Amniotic epithelial cell (primary cell): ENCODE measurements at regions not wholly inside any gene's neighbourhood (a gene's known extent, or its start where the extent isn't known, plus 50 kb on each side); places are given as distances from the start of the nearest gene placed in this dataset.

ENCODE experiments used
- DNase-seq: peaks from one replicate; pipeline ENCODE4 v3.0.0-alpha.2; 2010; ENCODE audit warnings: low read depth

DNA sequence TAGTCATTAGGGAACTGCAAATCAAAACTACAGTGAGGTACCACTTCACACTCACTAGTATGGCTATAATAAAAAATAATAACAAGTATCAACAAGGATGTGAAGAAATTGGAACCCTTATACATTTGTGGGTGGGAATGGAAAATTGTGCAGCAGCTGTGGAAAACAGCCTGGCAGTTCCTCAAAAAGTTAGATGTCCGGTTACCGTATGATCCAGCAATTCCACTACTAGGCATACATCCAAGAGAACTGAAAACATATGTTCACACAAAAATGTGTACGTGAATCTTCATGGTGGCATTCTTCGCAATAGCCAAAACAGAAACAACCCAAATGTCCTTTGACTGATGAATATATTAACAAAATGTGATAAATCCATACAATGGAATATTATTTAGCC, 187.9 kb upstream of the LYSMD4 start:
- no peak for DNase-seq

DNA sequence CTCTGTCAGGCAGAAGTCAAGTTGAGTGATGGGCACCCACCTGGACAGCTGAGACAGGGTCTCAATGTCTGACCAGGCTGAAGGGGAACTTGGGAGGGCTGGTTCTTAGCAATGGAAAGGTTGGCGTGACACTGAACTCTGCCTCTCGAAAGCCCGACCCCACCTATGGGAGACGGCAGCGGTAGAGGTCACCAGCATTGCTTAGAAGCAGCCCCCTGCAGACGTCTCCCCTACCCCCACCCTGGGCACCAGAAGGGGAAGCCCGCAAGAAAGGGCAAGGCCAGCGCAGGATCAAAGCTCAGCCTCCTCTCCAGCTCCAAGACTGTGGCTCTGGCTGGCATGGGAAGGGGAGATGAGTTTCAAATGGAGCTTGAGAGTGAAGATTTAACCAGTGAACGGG, 184.8 kb upstream of the LYSMD4 start:
- no peak for DNase-seq

DNA sequence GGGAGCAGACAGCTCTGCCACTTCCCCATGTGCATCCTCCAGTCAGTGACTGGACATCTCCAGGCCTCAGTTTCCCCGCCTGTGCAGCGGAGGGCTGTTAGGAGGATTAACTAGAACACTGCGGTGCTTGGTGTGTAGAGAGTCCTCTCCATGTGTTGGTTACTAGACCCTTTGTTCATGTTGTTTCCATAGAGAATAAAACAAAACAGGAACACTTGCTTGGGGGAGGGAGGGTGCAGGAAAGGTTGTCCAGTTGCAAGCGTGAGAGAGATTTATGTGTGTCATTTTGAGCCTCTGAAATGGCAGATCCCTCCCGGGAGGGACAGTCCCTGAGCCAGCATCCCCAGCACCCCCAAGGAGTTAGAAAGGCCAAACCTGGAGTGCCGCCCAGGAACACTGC, 184.0 kb upstream of the LYSMD4 start:
- DNase-seq, result no peak

DNA sequence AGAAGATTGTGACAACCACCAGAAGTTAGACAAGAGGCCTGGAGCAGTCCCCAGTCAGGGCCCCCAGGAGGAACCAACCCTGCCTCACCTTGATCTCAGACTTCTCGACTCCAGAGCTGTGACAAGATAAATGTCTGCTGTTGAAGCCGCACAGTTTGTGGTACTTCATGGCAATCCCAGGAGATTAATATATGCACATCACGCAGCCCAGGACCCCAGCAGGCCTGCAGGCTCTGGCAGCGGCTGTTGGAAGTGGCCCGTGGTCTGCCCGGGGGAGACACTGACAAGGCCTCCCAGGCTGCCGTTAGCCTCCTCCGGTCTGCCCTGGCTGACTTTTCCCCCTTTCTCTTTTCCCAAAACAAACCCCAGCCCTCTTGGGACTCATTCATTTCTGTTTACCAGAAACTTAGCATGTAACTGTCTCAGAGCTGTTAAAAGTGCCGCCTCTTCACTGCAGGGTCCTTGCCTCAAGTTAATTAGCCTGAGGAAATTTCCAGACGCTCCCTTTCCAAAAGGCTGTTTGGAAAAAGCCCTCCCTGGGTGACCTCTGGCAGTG, 183.5 kb upstream of the LYSMD4 start:
- DNase-seq, result no peak

DNA sequence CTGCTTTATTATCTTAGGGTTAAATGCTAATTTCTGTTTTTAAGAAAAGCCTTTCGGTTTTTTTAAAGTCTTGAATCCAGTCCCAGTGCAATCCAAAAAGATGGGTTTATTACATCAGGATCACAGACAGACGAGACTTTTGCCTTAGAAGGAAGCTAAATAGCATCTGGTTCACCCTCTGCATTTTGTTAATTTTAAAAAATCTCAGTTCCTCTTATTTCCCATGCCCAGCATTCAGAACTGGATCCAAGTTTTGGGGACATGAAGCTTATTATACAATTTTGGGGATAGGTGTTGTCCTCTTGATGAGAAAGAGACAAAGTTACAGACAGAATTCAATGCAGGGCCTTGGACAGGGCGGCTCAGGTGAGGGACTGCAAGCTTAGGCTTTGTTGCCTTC, 181.5 kb upstream of the LYSMD4 start:
- no peak for DNase-seq

DNA sequence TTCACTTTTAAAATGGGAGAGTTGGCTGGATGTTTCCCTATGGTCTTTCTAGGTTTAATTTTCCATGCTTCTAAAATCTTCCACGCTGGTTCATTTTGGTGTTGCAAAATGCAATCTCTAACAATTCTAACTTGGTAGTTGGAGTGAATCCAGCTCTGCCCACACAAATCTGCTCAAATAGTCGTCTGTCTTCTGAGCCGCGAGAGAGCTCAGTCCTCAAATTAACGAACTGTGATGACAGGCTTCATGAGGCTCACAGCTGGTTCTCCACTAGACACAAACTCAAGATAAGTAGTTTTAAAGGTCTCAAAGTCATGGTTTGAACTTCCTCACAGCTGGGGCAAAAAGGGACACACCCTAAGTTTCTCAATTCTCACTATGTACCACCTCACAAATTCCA, 178.6 kb upstream of the LYSMD4 start:
- no peak for DNase-seq

DNA sequence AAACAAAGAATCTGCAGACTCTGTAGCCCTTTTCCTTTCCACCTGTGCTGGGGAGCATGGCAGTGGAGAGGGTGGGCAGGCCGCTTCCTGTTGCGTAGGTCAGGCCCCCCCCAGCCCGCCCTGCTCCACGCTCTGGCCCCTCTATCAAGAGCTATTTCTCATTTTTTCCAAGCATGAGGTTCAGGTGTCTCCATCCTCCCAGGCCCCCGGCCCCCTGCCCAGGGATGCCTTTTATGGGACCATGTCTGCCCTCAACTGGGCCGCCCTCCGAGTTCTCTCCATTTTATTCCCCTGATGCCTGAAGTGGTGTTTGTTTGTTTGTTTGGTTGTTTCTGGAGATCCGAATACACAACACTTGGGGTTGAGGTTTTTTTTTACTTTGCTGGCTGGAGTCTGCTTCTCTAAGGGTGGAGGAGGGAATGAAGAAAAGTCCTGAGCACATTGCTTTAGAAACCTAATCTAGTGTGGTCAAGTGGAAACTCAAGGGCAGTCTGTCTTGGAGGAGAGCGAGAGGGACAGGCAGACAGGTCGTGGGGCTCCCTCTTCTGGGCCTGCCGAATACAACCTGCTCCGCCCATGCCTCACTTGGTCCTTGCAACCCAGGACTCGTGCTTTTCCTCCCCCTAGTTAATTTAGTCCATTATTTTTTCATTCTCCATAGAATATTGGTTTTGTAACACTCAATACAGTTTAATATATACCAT, 176.5 kb upstream of the LYSMD4 start:
- no peak for DNase-seq

DNA sequence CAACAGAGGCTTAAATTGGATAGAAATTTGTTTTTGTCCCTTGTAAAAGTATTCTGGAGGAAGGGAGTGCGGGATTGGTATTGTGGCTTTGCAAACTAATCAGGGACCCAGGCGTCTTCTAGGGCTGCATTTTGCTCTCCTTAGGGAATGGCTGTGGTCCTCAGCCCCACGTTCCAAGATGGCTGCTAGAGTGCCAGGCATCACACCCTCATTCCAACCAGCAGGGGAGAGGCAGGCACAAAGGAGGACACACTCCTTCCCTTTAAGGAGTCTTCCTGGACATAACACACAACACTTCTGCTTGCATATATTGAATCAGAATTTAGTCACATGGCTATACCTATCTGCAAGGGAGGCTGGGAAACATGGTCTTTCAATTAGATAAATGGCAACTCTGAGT, 174.5 kb upstream of the LYSMD4 start:
- no peak for DNase-seq

DNA sequence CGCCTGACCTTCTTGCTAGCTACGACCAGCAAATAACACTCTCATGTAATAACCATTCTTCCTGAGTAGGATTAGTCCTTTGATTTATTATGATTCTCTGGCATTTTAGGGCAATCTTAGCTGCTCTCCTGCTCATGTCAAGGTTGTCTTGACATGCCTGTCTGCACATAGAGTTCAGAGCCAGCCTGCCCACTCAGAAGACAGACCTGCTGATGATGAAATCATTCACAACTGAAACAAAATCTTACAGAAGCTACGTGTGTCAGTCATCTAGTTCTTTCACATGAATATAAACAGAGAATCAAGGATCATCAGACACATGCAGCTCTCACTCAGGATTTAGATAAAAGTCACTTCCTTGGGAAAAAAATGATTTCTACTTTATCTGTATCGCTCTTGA, 173.6 kb upstream of the LYSMD4 start:
- DNase-seq, result peak; percentile 6

DNA sequence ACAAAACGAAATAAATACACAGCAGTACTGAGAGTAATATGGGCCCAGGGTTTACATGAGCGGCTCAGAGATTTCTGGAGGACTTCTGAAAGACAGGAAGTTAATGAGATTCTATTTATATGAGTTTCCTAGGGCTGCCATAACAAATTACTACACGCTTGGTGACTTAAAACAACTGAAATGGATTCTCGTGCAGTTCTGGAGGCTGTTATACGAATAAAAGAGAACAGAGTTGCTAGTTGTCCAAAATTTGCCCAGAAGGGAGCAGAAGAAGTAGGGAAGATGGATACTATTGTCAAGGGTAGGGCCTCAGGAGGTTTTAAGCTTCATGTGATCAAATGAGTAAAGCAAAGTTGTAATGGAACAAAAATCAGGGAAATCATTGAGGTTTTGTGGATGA, 173.1 kb upstream of the LYSMD4 start:
- no peak for DNase-seq

DNA sequence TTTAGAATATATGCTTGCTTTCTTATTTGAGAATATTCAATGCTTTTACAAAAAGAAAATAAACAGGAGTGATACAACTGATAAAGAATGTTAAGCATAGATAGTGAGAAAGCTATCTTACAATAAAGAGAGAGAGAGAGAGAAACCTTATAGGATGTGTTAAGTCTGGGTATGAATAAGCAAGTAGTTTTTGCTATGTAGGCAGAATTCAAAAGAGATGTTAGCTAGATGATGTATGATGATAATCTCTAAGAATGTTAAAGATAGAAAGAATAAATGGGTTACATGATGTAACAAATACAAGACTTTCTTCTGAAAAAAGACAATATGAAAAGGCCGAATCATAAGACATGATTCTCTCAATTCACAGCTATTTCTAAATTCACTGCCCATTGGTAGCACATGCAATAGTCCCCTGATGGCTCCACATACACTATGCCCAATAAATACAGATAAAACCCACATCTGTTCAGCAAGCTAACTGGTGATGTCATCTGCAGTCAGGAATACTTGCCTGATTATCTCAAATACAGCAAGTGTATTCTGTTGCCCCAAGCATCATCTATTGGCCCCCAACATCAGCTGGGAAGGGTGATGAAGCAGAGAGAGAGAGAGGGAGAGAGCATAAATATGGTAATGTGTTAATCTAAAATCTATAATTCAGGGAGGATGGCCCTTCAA, 169.2 kb upstream of the LYSMD4 start:
- DNase-seq, result no peak

DNA sequence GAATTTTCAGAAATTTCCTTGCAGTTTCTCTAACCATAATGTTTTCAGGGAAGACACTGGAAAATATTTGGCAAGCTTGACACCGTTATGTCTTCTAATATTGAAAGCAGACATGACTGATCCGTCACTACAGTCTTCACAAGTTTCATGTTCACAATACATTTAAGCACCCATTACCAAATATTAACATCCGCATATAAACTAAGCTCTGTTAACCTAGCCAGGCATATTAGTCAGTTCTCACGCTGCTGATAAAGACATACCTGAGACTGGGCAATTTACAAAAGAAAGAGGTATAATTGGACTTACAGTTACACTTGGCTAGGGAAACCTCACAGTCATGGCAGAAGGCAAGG, 162.7 kb upstream of the LYSMD4 start:
- DNase-seq, result no peak

DNA sequence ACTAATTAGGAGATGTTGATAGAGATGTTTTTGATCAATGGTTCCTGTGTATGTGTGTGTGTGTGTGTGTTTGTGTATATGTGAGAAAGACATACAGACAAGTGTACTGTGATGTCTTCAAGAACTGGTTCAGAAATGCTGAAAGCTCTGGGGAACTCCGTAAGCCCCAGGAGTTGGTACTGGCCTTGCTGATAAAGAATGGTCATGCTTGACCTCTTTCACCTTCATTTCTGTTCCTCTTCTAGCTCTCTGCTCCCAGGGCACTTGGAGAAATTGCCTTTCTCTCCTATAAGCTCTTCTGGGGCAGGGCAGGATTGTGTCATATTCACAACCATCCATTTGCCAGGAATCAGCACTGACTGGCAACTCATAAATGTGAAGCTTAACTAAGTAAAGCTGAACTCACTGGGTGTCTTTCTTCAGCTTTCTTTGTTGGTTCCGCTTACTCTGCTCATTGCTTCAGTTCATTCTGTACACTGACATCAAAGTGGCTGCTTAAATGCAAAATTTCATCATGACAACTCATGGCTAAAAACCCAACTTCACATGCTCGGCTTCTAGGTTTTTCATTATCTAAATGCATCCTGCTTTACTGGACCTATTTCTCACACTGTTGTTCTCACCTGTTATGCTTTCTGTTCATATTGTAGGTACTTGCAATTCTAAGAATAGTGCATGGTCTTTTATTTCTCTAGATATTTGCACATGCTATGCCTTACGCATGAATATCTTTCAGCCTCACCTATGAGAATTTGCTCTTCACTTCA, 162.1 kb upstream of the LYSMD4 start:
- no peak for DNase-seq

DNA sequence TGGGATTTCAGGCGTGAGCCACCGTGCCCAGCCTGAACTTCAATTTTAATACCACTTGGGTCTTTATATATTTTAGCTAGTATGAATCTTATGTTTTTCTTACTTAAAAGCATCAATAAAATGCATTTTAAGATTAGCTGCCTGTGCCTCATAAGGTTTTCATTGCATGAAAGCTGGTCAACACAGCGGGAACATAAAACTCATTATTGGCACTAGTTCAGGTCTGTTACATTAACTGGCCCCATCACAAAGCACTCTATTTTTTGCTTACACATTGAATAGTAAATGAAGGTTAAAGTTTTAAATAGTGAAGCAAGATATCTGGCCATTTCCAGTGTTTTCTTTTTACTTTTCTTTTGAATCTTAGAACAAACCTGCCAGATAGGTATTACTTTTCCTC, 145.6 kb upstream of the LYSMD4 start:
- DNase-seq, result no peak

DNA sequence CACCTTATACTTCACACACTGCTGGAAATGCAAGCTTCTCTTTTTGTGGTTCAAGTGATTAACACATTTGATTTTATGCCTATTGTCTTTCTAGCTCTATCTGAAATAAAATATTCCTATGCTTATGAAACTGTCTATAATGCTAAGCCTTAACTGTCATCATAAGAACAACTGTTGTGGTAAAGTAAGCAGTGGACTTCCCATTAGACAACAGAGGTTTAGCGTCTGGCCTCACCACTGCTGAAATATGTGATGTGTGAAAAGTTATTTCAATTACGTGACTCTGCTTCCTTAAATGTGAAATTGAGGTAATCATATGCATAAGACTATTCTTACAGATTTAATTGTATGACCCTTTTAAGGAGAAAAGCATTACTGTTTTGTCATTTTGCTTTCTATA, 140.2 kb upstream of the LYSMD4 start:
- DNase-seq, result no peak

DNA sequence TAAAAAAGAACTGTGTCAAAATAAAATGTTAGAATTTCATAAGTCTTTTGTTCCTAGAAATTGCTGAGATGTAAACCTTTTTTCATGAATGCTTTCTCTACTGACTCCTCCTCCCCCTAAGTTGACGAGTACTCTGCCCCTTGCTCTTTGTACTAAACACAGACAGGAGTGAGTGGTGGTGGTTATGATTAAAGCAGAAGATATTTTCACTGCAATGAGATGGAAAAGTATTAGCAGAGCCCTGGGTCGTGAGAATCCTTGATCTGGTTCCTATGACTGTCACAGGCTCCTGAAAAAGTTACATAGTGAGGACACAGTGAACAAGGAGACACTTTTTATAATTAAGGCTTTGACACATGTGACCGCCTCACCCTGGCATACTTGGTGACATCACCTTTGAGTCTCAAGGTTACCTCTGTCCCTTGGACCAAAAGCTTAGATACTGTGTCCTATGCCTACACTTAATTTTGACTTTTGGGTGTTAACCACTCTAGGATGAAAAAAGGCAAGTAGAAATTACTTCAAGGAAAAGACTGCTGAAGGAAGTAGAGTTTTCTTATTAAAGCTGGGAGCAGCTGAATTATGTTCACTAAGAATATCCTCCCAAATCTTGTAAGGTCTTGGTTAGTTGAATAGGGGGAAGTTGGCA, 130.4 kb upstream of the LYSMD4 start:
- peak; percentile 18 for DNase-seq

DNA sequence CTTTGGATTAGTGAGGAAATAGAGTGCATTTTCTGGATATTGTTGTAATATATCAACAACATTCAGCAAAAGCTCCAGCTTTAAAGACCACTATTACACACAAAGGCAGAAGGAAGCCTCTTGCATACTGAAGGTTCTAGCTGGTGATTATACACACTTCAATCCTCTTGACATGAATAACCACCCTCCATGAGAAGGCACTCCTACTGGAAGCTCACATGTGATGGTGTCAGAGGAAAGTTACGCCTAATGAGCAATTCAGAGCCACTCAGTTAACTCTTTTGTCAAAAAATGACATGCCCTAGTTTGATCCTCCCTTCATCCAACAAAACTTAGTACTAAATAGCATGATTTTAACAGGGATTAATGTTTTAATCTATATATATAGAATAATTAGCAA, 124.6 kb upstream of the LYSMD4 start:
- no peak for DNase-seq

DNA sequence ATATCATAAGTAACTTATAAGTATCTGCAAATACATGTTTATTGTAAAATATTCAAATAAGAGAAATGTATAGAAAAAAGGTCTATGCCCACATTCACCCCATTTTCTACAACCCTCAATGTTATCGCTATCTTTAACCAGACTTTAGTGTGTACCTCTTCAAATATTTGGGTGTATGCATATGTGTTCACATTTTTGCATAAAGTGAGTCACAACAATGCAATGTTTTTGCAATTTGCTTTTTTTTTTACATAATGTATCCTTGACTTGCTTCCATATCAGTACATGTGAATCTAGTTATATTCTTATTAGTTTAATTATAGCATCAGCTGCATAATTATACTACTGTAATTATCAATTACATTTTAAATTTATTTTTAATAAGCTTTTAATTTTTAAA, 117.3 kb upstream of the LYSMD4 start:
- DNase-seq, result peak; percentile 1

DNA sequence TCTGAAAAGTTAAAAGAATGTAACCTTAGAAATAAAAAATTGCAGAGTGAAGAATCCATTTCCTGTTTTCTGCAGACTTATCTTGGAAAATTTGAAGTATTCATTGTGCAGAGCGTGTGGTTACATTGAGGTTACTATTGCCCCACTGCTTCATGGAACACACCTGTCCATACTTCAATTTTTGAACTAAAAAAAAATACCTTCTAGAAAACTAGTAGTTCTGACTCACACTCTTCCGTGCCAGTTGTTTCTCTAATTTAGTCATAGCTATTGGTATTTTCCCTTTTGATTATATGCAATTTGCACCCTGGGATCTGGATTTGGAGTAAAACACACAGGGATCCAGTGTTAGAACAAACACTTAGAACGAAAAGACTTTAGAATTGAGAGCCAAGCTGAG, 111.8 kb upstream of the LYSMD4 start:
- DNase-seq, result peak; percentile 57

DNA sequence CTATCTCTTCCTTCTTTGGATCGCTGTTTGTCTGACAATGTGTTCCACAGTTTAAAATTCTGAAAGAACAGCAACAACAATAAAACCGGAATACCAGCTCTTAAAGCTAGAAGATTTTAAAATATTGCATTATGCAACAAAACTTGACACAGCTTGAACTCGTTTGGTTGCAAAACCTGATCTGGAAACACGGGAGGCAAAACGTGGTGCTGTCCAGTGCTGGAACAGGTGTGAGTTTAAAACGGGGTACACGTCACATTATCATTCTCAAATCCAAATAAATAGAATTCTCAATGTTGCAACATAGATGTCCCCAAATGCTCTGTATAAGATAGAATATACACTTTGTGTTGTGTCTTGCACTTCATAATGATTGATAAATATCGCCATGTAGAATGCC, 110.9 kb upstream of the LYSMD4 start:
- DNase-seq, result peak; percentile 16

DNA sequence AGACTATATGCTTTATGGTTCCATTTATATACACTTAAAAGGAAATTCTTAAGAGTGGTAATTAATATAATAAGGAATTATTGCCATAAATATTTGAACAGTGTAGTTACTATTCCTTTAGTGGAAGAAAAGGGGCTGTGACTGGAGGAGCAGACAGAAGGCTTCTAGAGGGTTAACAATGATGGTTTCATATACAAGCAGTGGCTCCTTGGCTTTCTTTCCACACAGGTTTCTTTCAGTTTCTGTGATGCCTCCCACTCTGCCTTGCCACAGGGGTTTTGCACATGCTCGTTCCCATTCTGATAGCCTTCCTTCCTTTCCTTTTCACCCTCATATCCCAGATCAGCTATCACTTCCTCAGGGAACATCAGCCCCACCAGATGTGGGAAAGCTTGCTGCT, 108.8 kb upstream of the LYSMD4 start:
- DNase-seq, result no peak

DNA sequence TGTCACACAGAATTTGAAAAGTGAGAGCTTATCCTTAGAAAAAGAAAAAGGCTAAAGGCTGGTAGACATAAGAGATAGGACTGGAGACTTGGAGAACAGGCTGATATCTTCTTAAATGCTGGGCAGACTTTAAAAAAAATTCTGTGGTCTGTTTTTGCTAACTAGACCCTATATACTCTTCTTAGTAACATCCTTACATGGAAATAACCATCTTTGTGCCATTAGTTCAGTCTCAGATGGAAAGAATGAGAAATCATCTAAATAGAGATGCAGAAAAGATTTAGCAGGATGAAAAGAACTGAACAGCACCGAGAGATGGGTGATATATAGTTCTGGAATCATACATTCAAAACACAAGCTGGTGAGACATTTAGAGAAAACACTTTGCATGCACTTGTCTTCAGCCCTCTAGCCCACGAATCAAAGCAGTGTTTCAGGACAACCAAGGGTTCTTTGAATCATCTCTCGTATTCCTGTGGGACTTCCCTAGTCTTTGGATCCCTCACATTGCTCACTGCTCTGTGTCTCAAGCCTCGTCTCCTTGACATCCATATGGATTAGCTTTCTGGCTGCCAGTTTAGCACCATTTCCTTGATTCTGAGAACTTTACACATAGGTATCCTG, 93.0 kb upstream of the LYSMD4 start:
- no peak for DNase-seq
